Stomach (tissue), 4 donors: ENCODE measurements at regions not wholly inside any gene's neighbourhood (a gene's known extent, or its start where the extent isn't known, plus 50 kb on each side); places are given as distances from the start of the nearest gene placed in this dataset.
"Not testable (repeated sequence)": the region's sequence is repeated elsewhere in the genome, so short reads cannot be mapped to it uniquely, and the experiment has no call there.

Experiments
- EP300 ChIP-seq: sonication (generic); formaldehyde crosslinking; IDR thresholded peaks from one replicate; pipeline ENCODE4 v1.6.1; 2017; ENCODE audit warnings: antibody characterized with exemption
- POLR2A ChIP-seq, 4 donors: fragments of 450-650 bp; IDR thresholded peaks; one replicate each; pipeline ENCODE4 v1.6.1; 2016; ENCODE audit warnings: antibody characterized with exemption in 4 of 4, control low read depth in 2 of 4, mild to moderate bottlenecking in 1 of 4, moderate library complexity in 1 of 4
- POLR2AphosphoS5 ChIP-seq, 3 donors: sonication (generic); formaldehyde crosslinking; IDR thresholded peaks; one replicate each; pipeline ENCODE4 v1.6.1; 2016; ENCODE audit warnings: antibody characterized with exemption in 3 of 3
- TF ChIP-seq, protein P1 (sequence below), 7 experiments: fragments of 450-650 bp in 4 of 7; fragments of 200-600 bp in 3 of 7; sonication (generic) in 3 of 7; IDR thresholded peaks; one replicate each; pipeline ENCODE4 v1.5.1; 2016 to 2019; ENCODE audit warnings: antibody characterized with exemption in 7 of 7, control low read depth in 2 of 7, mild to moderate bottlenecking in 1 of 7

DNA sequence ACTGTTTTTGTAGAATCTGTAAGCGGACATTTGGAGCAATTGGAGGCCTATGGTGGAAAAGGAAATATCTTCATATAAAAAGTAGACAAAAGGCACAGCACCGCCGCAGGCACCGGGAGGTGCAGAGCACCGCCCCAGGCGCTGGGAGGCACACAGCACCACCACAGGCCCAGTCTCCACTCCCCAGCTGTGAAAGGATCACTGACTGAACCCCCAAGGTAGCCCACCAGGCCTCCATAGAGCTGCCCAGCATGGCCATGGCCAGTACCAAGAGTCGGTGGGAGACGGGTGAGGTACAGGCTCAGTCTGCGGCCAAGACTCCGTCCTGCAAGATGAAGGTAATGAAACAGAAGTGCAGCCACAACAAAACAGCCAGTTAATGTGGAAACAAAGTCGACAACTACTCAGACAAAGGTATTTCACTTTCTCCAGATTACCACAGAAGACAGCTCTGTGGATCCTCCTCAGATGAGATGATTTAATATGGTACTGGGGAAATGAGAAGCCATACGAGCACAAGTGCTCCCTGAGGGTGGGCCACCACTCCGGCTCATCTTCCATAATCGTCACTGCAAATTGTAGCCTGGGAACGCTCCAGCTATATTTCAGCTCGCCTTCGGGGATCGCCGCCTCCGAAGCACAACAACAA, 244.9 kb downstream of the FOXD4L6 start:
- TF ChIP-seq, protein P1, sequence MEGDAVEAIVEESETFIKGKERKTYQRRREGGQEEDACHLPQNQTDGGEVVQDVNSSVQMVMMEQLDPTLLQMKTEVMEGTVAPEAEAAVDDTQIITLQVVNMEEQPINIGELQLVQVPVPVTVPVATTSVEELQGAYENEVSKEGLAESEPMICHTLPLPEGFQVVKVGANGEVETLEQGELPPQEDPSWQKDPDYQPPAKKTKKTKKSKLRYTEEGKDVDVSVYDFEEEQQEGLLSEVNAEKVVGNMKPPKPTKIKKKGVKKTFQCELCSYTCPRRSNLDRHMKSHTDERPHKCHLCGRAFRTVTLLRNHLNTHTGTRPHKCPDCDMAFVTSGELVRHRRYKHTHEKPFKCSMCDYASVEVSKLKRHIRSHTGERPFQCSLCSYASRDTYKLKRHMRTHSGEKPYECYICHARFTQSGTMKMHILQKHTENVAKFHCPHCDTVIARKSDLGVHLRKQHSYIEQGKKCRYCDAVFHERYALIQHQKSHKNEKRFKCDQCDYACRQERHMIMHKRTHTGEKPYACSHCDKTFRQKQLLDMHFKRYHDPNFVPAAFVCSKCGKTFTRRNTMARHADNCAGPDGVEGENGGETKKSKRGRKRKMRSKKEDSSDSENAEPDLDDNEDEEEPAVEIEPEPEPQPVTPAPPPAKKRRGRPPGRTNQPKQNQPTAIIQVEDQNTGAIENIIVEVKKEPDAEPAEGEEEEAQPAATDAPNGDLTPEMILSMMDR (IDR thresholded peaks at IDR 0.05): not testable (repeated sequence)
- not testable (repeated sequence) for TF ChIP-seq POLR2A (IDR thresholded peaks at IDR 0.05); EP300; POLR2AphosphoS5 (IDR thresholded peaks at IDR 0.05)
